ENCODE measurements at regions not wholly inside any gene's neighbourhood (a gene's known extent, or its start where the extent isn't known, plus 50 kb on each side); places are given as distances from the start of the nearest gene placed in this dataset.

- TF ChIP-seq POLR2A (IDR thresholded peaks at IDR 0.05), result no peak
- TF ChIP-seq, protein P1, sequence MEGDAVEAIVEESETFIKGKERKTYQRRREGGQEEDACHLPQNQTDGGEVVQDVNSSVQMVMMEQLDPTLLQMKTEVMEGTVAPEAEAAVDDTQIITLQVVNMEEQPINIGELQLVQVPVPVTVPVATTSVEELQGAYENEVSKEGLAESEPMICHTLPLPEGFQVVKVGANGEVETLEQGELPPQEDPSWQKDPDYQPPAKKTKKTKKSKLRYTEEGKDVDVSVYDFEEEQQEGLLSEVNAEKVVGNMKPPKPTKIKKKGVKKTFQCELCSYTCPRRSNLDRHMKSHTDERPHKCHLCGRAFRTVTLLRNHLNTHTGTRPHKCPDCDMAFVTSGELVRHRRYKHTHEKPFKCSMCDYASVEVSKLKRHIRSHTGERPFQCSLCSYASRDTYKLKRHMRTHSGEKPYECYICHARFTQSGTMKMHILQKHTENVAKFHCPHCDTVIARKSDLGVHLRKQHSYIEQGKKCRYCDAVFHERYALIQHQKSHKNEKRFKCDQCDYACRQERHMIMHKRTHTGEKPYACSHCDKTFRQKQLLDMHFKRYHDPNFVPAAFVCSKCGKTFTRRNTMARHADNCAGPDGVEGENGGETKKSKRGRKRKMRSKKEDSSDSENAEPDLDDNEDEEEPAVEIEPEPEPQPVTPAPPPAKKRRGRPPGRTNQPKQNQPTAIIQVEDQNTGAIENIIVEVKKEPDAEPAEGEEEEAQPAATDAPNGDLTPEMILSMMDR (IDR thresholded peaks at IDR 0.05), result no peak
Observed at GRCh38 chr3:5638550-5638949, 451.0 kb downstream of the EDEM1 start.
